MM.1S (cell line): ENCODE measurements at regions not wholly inside any gene's neighbourhood (a gene's known extent, or its start where the extent isn't known, plus 50 kb on each side); places are given as distances from the start of the nearest gene placed in this dataset.

Source experiments
- CTCF ChIP-seq: fragments of 300-600 bp; sonication (generic); IDR thresholded peaks from 2 replicates; pipeline ENCODE4 v1.5.1; 2016; ENCODE audit warnings: antibody characterized with exemption, low read length, mixed read lengths
- EZH2 ChIP-seq: fragments of 300-600 bp; sonication (generic); optimal IDR thresholded peaks from 2 replicates; pipeline ENCODE3; 2017; ENCODE audit warnings: low read depth, mild to moderate bottlenecking, antibody characterized with exemption, low read length, mixed read lengths
- EZH2phosphoT487 ChIP-seq: fragments of 300-600 bp; sonication (generic); IDR thresholded peaks from 2 replicates; pipeline ENCODE4 v1.6.1; 2018; ENCODE audit warnings: antibody characterized with exemption, low read length

- TF ChIP-seq CTCF: no peak
- no peak for TF ChIP-seq EZH2
- TF ChIP-seq EZH2phosphoT487: no peak
Observed at GRCh38 chr3:40714771-40715345, 190.1 kb downstream of the ZNF621 start.
